SK-N-MC (cell line): ENCODE measurements at regions not wholly inside any gene's neighbourhood (a gene's known extent, or its start where the extent isn't known, plus 50 kb on each side); places are given as distances from the start of the nearest gene placed in this dataset.

Experiments used
- EZH2 ChIP-seq: fragments of 200-600 bp; sonication (generic); IDR thresholded peaks from one replicate; pipeline ENCODE4 v1.6.1; 2017; ENCODE audit warnings: antibody characterized with exemption
- FOXP2 ChIP-seq: optimal IDR thresholded peaks from 2 replicates; pipeline ENCODE3; 2011; ENCODE audit warnings: mild to moderate bottlenecking, moderate library complexity; ENCODE audit not compliant: insufficient read depth; ENCODE audit errors: extremely low read length, control extremely low read depth
- POLR2AphosphoS5 ChIP-seq: IDR thresholded peaks from 2 replicates; pipeline ENCODE4 v1.6.1; 2012; ENCODE audit warnings: mild to moderate bottlenecking, low read depth, low read length, borderline replicate concordance

DNA sequence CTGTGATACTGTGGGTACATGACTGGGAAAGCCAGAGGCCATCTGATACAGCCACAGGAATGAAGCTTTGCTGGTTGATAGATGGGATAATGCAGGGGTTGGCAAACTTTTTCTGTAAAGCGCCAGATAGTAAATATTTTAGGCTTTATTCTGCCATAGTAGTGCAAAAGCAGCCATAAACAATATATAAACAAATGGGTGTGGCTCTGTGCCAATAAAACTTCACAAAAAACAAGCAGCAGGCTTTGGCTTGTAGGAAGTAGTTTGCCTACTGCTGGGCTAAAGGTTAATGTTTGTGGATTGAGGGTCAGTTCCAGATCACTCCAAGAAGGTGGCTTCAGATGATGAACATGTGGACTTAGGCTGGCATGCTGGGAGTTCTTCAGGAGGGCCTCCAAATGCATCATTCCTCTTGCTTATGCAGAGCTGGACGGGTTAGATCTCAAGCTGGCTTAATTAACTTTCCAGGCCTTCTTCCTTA is 305.7 kb downstream of the RPLP1 start:
- no peak for TF ChIP-seq POLR2AphosphoS5
- TF ChIP-seq EZH2 = no peak
- TF ChIP-seq FOXP2 = no peak
